ENCODE measurements at regions not wholly inside any gene's neighbourhood (a gene's known extent, or its start where the extent isn't known, plus 50 kb on each side); places are given as distances from the start of the nearest gene placed in this dataset.

DNA sequence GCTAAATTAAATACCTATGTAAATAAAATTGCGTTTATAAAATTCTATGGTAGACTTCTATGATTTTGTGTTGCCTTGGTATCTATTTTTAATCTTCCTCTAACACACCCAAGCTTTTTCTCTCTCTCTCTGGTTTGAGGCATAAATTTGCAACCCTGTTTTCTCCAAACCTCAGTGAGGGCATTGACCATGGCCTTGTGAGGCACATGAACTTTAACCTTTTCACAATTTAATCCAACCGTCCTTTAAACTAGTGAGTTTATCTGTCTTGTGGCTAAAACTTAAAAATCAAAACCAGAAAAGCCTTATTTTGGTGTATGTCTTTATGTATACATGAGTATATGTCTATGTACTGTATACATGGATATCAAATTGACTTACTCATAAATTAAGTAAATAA lies 746.6 kb upstream of the B3GALT2 start:
- Histone ChIP-seq H3K4me1 (ENCODE audit: control insufficient read depth, insufficient read depth, low read length) (peaks cover 11% of the 10 kb centered on the region), H3K9ac (ENCODE audit: low read depth, low read length) (no peak overlapping the region), H3K27me3 (ENCODE audit: control insufficient read depth, insufficient read depth, low read length) (no peaks in the 10 kb centered on the region), H3K9me3 (ENCODE audit: control insufficient read depth, insufficient read depth, low read length) (peaks cover 8% of the 10 kb centered on the region), H3K4me3 (ENCODE audit: low read depth, low read length) (no peak overlapping the region), H3K36me3 (ENCODE audit: control insufficient read depth, insufficient read depth, low read length) (no peaks in the 10 kb centered on the region)

DNA sequence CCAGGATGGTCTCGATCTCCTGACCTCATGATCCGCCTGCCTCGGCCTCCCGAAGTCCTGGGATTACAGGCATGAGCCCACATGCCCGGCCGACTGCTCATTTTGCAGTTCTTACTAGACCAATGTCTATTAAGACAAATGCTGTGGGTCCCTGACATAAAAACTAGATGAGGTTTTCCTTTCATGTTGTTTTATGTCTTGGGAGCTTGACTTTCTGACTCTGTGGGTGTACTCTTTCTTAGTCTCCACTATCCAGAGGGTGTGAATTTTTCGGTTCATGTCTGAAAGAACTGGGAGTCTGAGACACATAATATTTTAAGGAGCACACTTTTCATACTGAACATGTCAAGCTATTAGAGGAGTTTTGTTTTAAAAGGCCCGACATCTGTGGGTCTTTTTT lies 744.9 kb upstream of the B3GALT2 start:
- peaks cover 11% of the 10 kb centered on the region for H3K4me1 ChIP-seq (ENCODE audit: control insufficient read depth, insufficient read depth, low read length)
- H3K9me3 ChIP-seq (ENCODE audit: control insufficient read depth, insufficient read depth, low read length), result peaks cover 19% of the 10 kb centered on the region
- no peak overlapping the region for H3K4me3 ChIP-seq (ENCODE audit: low read depth, low read length)
- H3K9ac ChIP-seq (ENCODE audit: low read depth, low read length), result no peak overlapping the region
- H3K27me3 ChIP-seq (ENCODE audit: control insufficient read depth, insufficient read depth, low read length), result no peaks in the 10 kb centered on the region
- peaks cover 5% of the 10 kb centered on the region for H3K36me3 ChIP-seq (ENCODE audit: control insufficient read depth, insufficient read depth, low read length)

DNA sequence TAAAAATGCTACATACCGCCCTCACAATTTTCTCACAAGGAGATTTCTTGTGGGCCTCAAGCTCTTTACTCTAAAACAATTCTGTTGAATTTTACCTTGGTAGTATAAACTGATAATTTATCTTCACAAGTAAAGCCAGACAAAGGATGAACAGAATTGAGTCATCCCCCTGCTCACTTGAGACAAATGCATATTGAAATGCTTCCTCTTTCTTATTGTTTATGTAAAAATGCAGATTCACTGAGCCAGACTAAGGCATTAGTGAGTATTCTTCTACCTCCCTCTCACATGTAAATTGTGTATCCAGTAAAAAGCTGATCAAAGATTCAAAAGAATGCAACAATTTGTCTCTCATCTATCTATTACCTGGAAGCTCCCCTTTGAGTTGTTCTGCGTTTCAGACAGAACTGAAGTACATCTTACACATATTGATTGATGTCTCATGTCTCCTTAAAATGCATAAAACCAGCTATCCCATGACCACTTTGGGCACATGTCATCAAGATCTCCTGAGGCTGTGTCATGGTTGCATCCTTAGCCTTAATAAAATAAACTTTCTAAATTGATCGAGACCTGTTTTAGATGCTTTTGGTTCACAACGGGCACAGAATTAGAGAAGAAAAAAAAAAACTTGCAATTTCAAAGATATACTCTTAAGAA lies 743.1 kb upstream of the B3GALT2 start:
- no peak overlapping the region for H3K9ac ChIP-seq (ENCODE audit: low read depth, low read length)
- peaks cover 11% of the 10 kb centered on the region for H3K4me1 ChIP-seq (ENCODE audit: control insufficient read depth, insufficient read depth, low read length)
- peaks cover 5% of the 10 kb centered on the region for H3K36me3 ChIP-seq (ENCODE audit: control insufficient read depth, insufficient read depth, low read length)
- H3K27me3 ChIP-seq (ENCODE audit: control insufficient read depth, insufficient read depth, low read length), result no peaks in the 10 kb centered on the region
- peaks cover 19% of the 10 kb centered on the region for H3K9me3 ChIP-seq (ENCODE audit: control insufficient read depth, insufficient read depth, low read length)
- H3K4me3 ChIP-seq (ENCODE audit: low read depth, low read length), result no peak overlapping the region

DNA sequence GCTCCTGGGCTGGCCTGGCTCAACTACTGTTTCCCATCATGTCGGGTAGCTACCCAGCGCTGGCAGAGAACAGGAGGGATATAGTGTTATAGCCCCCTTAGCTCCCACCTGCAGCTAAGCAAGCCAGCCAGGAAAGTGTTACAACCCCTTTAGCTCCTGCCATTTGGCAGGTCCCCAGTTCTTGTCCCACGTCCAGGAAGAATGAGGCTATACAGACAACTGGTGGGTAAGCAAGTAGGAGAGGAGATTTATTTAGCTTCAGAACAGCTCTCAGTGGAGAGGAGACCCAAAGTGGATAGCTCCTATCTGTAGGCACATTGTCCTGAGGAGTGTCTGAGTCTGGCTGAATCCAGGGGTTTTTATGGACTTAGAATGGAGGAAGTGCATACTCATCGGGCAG lies 741.1 kb upstream of the B3GALT2 start:
- H3K4me3 ChIP-seq (ENCODE audit: low read depth, low read length), result no peak overlapping the region
- peaks cover 11% of the 10 kb centered on the region for H3K4me1 ChIP-seq (ENCODE audit: control insufficient read depth, insufficient read depth, low read length)
- no peaks in the 10 kb centered on the region for H3K27me3 ChIP-seq (ENCODE audit: control insufficient read depth, insufficient read depth, low read length)
- no peak overlapping the region for H3K9ac ChIP-seq (ENCODE audit: low read depth, low read length)
- H3K36me3 ChIP-seq (ENCODE audit: control insufficient read depth, insufficient read depth, low read length), result peaks cover 5% of the 10 kb centered on the region
- H3K9me3 ChIP-seq (ENCODE audit: control insufficient read depth, insufficient read depth, low read length), result peaks cover 15% of the 10 kb centered on the region

DNA sequence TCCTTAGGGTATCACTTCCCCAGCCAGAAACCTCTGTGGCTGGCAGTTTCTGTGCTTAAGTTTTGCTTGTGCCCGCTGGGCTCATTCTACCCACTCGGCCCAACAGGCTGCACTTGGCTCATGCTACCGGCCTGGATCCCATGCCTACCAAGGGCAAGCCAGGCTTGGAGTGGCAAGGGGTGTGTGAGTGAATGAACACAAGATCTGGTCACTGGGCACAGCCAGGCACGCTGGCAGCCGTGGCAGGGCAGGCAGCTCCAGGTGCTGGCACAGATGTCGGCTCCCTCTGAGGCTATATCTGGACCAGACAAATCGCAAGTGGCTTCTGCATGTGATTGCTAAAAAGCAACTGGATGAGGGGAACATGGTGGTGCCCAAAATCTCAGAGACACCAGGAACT lies 740.5 kb upstream of the B3GALT2 start:
- H3K27me3 ChIP-seq (ENCODE audit: control insufficient read depth, insufficient read depth, low read length), result no peaks in the 10 kb centered on the region
- peaks cover 15% of the 10 kb centered on the region for H3K9me3 ChIP-seq (ENCODE audit: control insufficient read depth, insufficient read depth, low read length)
- peaks cover 5% of the 10 kb centered on the region for H3K36me3 ChIP-seq (ENCODE audit: control insufficient read depth, insufficient read depth, low read length)
- no peak overlapping the region for H3K9ac ChIP-seq (ENCODE audit: low read depth, low read length)
- H3K4me3 ChIP-seq (ENCODE audit: low read depth, low read length), result no peak overlapping the region
- peaks cover 11% of the 10 kb centered on the region for H3K4me1 ChIP-seq (ENCODE audit: control insufficient read depth, insufficient read depth, low read length)

- Histone ChIP-seq H3K4me1 (ENCODE audit: control insufficient read depth, insufficient read depth, low read length) (peaks cover 5% of the 10 kb centered on the region), H3K9ac (ENCODE audit: low read depth, low read length) (no peak overlapping the region)
Measured at GRCh38 chr1:193919827-193920226, 733.4 kb upstream of the B3GALT2 start.

DNA sequence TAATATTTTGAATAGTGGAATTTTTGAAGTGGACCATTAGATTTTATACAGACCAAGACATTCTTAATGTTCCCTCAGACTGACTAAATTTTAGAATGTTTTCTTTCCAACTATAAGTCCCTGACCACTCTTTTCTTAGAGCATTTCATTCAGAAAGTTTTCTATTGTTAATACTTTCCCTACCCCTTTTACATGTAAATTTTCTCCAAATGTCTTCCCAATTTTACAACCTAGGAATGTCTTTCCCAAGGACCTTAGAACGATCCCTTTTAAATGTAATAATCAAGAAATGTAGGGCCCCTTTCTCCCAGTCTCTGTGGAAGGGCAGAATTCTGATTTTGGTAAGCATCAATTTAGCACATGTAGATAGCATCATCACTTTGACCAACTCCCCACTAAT lies 730.0 kb upstream of the B3GALT2 start:
- Histone ChIP-seq H3K27me3 (ENCODE audit: control insufficient read depth, insufficient read depth, low read length) (no peaks in the 10 kb centered on the region), H3K9me3 (ENCODE audit: control insufficient read depth, insufficient read depth, low read length) (no peaks in the 10 kb centered on the region), H3K4me1 (ENCODE audit: control insufficient read depth, insufficient read depth, low read length) (peaks cover 5% of the 10 kb centered on the region), H3K4me3 (ENCODE audit: low read depth, low read length) (no peak overlapping the region), H3K36me3 (ENCODE audit: control insufficient read depth, insufficient read depth, low read length) (no peaks in the 10 kb centered on the region), H3K9ac (ENCODE audit: low read depth, low read length) (no peak overlapping the region)

More at GRCh38 chr1:193919827-193920226, 733.4 kb upstream of the B3GALT2 start:
- Histone ChIP-seq H3K4me3 (ENCODE audit: low read depth, low read length) (no peak overlapping the region), H3K27me3 (ENCODE audit: control insufficient read depth, insufficient read depth, low read length) (no peaks in the 10 kb centered on the region), H3K9me3 (ENCODE audit: control insufficient read depth, insufficient read depth, low read length) (no peaks in the 10 kb centered on the region), H3K36me3 (ENCODE audit: control insufficient read depth, insufficient read depth, low read length) (no peaks in the 10 kb centered on the region)

DNA sequence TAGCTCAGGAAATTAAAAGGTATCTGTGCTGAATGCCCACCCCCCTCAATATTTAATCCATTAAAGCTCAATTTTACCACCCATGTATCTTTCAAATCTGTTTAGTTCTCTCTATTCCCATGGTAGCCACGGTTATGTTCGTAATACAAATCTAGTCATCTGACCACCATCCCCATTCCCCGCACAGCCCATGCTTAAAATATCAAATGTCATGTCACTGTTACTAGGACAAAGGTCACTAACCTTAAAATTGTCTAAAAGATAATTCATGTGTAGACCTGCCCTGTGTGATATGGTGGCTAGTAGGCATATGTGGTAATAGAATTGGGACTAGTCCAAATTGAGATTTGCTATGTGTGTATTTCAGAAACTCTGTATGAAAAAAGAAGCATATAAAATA lies 728.5 kb upstream of the B3GALT2 start:
- no peaks in the 10 kb centered on the region for H3K9me3 ChIP-seq (ENCODE audit: control insufficient read depth, insufficient read depth, low read length)
- H3K4me3 ChIP-seq (ENCODE audit: low read depth, low read length), result no peak overlapping the region
- H3K4me1 ChIP-seq (ENCODE audit: control insufficient read depth, insufficient read depth, low read length), result peaks cover 5% of the 10 kb centered on the region
- H3K36me3 ChIP-seq (ENCODE audit: control insufficient read depth, insufficient read depth, low read length), result no peaks in the 10 kb centered on the region
- no peak overlapping the region for H3K9ac ChIP-seq (ENCODE audit: low read depth, low read length)
- H3K27me3 ChIP-seq (ENCODE audit: control insufficient read depth, insufficient read depth, low read length), result no peaks in the 10 kb centered on the region

GRCh38 chr1:193909406-193910082 lies 723.1 kb upstream of the B3GALT2 start:
- Histone ChIP-seq H3K9ac (ENCODE audit: low read depth, low read length) (no peak overlapping the region), H3K9me3 (ENCODE audit: control insufficient read depth, insufficient read depth, low read length) (no peaks in the 10 kb centered on the region), H3K4me1 (ENCODE audit: control insufficient read depth, insufficient read depth, low read length) (no peaks in the 10 kb centered on the region), H3K36me3 (ENCODE audit: control insufficient read depth, insufficient read depth, low read length) (no peaks in the 10 kb centered on the region), H3K27me3 (ENCODE audit: control insufficient read depth, insufficient read depth, low read length) (no peaks in the 10 kb centered on the region), H3K4me3 (ENCODE audit: low read depth, low read length) (no peak overlapping the region)

DNA sequence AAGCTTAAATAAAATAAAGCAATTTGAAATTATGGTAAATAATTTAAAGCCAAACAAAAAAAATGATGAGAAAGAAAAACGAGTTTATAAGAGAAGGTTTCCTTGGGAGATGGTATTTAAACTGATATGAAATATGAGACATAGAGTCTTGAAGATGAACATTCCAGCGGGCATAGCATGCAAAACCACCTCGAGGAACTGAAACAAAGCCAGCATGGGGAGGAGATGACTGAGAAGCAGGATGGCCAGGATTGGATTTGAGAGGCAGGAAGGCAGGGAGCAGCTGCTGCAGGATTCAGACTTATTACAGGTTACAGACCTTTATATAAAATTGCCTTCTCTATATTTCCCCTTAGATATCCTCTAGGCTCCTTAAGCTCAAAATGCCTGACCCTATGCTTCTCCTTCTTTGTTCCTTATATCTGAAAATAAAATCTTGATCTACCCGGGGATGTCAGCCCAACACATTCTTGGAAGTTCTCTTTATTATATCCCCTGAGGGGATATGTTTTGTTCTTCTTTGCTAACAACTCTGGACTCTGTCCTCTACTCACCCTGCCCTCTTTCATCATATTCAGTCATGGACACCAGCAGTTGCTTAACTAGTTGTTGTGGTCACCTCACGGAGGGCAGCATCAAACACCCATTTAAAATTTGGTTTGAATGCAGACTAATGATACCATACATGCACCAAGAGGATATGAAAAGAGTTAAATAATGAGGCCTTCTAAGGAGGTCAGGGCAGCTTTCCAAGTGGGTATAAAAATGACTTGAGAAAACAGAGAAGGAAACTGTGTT lies 719.1 kb upstream of the B3GALT2 start:
- Histone ChIP-seq H3K9me3 (ENCODE audit: control insufficient read depth, insufficient read depth, low read length) (no peaks in the 10 kb centered on the region), H3K27me3 (ENCODE audit: control insufficient read depth, insufficient read depth, low read length) (no peaks in the 10 kb centered on the region), H3K36me3 (ENCODE audit: control insufficient read depth, insufficient read depth, low read length) (no peaks in the 10 kb centered on the region), H3K9ac (ENCODE audit: low read depth, low read length) (no peak overlapping the region), H3K4me3 (ENCODE audit: low read depth, low read length) (no peak overlapping the region), H3K4me1 (ENCODE audit: control insufficient read depth, insufficient read depth, low read length) (no peaks in the 10 kb centered on the region)

DNA sequence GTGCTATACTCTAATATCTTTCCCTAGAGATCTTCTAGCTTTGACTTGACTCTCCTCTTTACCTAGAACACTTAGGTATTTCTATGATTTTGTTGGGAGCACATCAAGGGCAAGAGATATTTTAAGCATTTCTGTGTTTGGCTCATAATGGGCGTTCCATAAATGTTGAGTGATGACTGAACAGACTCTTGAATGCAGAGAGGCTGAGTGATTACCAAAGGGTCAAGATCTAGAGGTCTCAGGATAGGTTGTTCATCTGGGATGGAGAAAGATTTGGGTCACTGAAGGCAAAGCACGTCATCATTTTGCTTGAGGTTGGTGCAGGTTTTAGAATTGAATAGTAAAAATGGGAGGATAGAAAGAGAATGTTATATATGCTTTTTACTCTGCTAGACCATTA lies 705.4 kb upstream of the B3GALT2 start:
- Histone ChIP-seq H3K9me3 (ENCODE audit: control insufficient read depth, insufficient read depth, low read length) (no peaks in the 10 kb centered on the region), H3K27me3 (ENCODE audit: control insufficient read depth, insufficient read depth, low read length) (no peaks in the 10 kb centered on the region), H3K36me3 (ENCODE audit: control insufficient read depth, insufficient read depth, low read length) (no peaks in the 10 kb centered on the region), H3K4me1 (ENCODE audit: control insufficient read depth, insufficient read depth, low read length) (no peaks in the 10 kb centered on the region), H3K9ac (ENCODE audit: low read depth, low read length) (no peak overlapping the region), H3K4me3 (ENCODE audit: low read depth, low read length) (no peak overlapping the region)

DNA sequence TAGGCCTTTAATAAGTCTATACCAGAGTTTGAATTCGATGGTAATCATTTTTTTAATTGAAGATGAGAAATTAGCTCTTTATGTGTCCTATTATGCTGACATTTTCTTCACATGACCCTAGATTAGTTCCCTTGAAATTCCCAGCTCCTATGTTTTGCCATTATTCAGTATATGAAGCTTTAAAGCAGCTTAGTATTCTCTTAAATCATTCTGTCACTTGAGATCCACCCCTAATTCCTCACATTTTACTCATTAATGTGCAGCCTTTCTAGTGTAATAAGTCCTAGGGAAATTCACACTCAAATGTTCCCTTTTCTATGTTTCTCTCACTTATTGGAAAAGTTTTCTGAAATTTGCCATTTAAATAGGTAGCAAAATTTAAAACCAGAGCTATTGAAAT lies 704.5 kb upstream of the B3GALT2 start:
- H3K27me3 ChIP-seq (ENCODE audit: control insufficient read depth, insufficient read depth, low read length), result no peaks in the 10 kb centered on the region
- H3K4me3 ChIP-seq (ENCODE audit: low read depth, low read length), result no peak overlapping the region
- no peaks in the 10 kb centered on the region for H3K9me3 ChIP-seq (ENCODE audit: control insufficient read depth, insufficient read depth, low read length)
- H3K36me3 ChIP-seq (ENCODE audit: control insufficient read depth, insufficient read depth, low read length), result no peaks in the 10 kb centered on the region
- no peak overlapping the region for H3K9ac ChIP-seq (ENCODE audit: low read depth, low read length)
- no peaks in the 10 kb centered on the region for H3K4me1 ChIP-seq (ENCODE audit: control insufficient read depth, insufficient read depth, low read length)

Data from iPS-15b (cell line).